Osteocyte (in vitro differentiated cells): ENCODE measurements at regions not wholly inside any gene's neighbourhood (a gene's known extent, or its start where the extent isn't known, plus 50 kb on each side); places are given as distances from the start of the nearest gene placed in this dataset.

Source experiments
- DNase-seq: peaks from one replicate; pipeline ENCODE4 v3.0.0; 2021; ENCODE audit warnings: mixed read lengths; ENCODE audit not compliant: unreplicated experiment; ENCODE audit errors: extremely low spot score
- H3K27ac Mint-ChIP-seq: one replicate; pipeline ENCODE4 v1.8.0; 2021; ENCODE audit warnings: mild to moderate bottlenecking, mixed read lengths; ENCODE audit not compliant: unreplicated experiment
- H3K27me3 Mint-ChIP-seq: one replicate; pipeline ENCODE4 v1.8.0; 2021; ENCODE audit warnings: mixed read lengths; ENCODE audit not compliant: unreplicated experiment
- H3K36me3 Mint-ChIP-seq: one replicate; pipeline ENCODE4 v1.8.0; 2021; ENCODE audit warnings: mixed read lengths; ENCODE audit not compliant: unreplicated experiment
- H3K4me1 Mint-ChIP-seq: one replicate; pipeline ENCODE4 v1.8.0; 2021; ENCODE audit warnings: mixed read lengths; ENCODE audit not compliant: unreplicated experiment
- H3K4me3 Mint-ChIP-seq: one replicate; pipeline ENCODE4 v1.8.0; 2021; ENCODE audit warnings: mild to moderate bottlenecking, moderate library complexity, mixed read lengths; ENCODE audit not compliant: unreplicated experiment
- H3K9me3 Mint-ChIP-seq: one replicate; pipeline ENCODE4 v1.8.0; 2021; ENCODE audit warnings: mixed read lengths; ENCODE audit not compliant: unreplicated experiment
- TF ChIP-seq, protein P1 (sequence below): fragments of 200-600 bp; sonication (generic); IDR thresholded peaks from 2 replicates; pipeline ENCODE4 v1.5.0; 2021; ENCODE audit warnings: antibody characterized with exemption, mild to moderate bottlenecking, moderate library complexity

DNA sequence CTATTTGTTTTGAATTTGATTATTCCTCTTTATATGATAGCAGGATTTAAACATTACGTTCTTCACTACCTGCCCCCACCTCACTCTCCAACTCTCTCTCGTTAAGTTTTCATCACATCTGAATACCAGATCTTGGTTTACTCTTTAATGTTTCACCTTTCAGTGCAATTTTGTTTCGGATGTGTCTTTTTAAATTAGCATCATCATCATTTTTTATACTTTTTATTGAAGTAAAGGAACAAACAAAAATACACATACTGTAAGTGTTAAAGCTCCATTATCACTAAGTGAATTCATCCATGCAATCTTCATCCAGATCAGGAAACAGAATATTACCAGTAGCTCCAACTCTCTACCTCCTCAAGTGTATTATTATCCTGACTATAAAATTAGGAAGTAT is 310.6 kb downstream of the C3orf38 start:
- DNase-seq = no peak
- Mint-ChIP-seq H3K27ac (no peak overlapping the region), H3K36me3 (no peaks in the 10 kb centered on the region), H3K9me3 (peaks cover 10% of the 10 kb centered on the region), H3K4me3 (no peak overlapping the region), H3K27me3 (peaks cover 6% of the 10 kb centered on the region), H3K4me1 (no peaks in the 10 kb centered on the region)
- TF ChIP-seq, protein P1, sequence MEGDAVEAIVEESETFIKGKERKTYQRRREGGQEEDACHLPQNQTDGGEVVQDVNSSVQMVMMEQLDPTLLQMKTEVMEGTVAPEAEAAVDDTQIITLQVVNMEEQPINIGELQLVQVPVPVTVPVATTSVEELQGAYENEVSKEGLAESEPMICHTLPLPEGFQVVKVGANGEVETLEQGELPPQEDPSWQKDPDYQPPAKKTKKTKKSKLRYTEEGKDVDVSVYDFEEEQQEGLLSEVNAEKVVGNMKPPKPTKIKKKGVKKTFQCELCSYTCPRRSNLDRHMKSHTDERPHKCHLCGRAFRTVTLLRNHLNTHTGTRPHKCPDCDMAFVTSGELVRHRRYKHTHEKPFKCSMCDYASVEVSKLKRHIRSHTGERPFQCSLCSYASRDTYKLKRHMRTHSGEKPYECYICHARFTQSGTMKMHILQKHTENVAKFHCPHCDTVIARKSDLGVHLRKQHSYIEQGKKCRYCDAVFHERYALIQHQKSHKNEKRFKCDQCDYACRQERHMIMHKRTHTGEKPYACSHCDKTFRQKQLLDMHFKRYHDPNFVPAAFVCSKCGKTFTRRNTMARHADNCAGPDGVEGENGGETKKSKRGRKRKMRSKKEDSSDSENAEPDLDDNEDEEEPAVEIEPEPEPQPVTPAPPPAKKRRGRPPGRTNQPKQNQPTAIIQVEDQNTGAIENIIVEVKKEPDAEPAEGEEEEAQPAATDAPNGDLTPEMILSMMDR = no peak

DNA sequence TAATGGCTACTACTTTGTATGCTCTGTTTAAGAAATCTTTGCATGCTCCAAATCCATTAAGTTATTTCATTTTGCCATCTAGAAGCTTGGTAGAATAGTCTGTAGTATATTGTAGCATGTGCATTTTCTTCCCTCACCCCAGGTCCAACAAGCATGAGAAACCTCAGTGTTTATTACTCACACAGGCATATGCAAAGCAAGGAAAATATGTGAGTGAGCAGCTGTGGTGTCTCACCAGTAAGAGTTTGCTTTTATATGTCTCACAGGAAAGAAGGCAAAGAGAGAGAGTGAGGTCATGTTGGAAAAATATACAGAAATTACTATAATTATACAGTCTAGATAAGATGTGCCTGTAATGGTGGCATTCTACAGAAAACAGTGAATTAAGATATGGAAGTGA is 312.5 kb downstream of the C3orf38 start:
- H3K36me3 Mint-ChIP-seq = no peaks in the 10 kb centered on the region
- H3K4me3 Mint-ChIP-seq = no peak overlapping the region
- H3K27ac Mint-ChIP-seq = no peak overlapping the region
- H3K4me1 Mint-ChIP-seq = no peaks in the 10 kb centered on the region
- no peaks in the 10 kb centered on the region for H3K27me3 Mint-ChIP-seq
- H3K9me3 Mint-ChIP-seq = peaks cover 11% of the 10 kb centered on the region
- no peak for DNase-seq
- TF ChIP-seq, protein P1 = no peak

- no peak overlapping the region for H3K4me3 Mint-ChIP-seq
- no peak for DNase-seq
- no peaks in the 10 kb centered on the region for H3K4me1 Mint-ChIP-seq
- TF ChIP-seq, protein P1 = no peak
- H3K9me3 Mint-ChIP-seq = peaks cover 11% of the 10 kb centered on the region
- H3K27me3 Mint-ChIP-seq = no peaks in the 10 kb centered on the region
- no peaks in the 10 kb centered on the region for H3K36me3 Mint-ChIP-seq
- no peak overlapping the region for H3K27ac Mint-ChIP-seq
These were observed 317.4 kb downstream of the C3orf38 start for GRCh38 chr3:88467191-88467590.

- Mint-ChIP-seq H3K36me3 (no peaks in the 10 kb centered on the region), H3K4me1 (no peaks in the 10 kb centered on the region), H3K27ac (no peak overlapping the region), H3K9me3 (peaks cover 11% of the 10 kb centered on the region), H3K27me3 (no peaks in the 10 kb centered on the region), H3K4me3 (no peak overlapping the region)
- TF ChIP-seq, protein P1 = no peak
- DNase-seq = no peak
These were observed 319.5 kb downstream of the C3orf38 start for GRCh38 chr3:88469216-88469615.

- TF ChIP-seq, protein P1 = no peak
- DNase-seq = no peak
- H3K4me3 Mint-ChIP-seq = no peak overlapping the region
- H3K27me3 Mint-ChIP-seq = no peaks in the 10 kb centered on the region
- H3K27ac Mint-ChIP-seq = no peak overlapping the region
- H3K36me3 Mint-ChIP-seq = no peaks in the 10 kb centered on the region
- peaks cover 2% of the 10 kb centered on the region for H3K4me1 Mint-ChIP-seq
- H3K9me3 Mint-ChIP-seq = no peaks in the 10 kb centered on the region
These were observed 328.7 kb downstream of the C3orf38 start for GRCh38 chr3:88478460-88478859.
